Activated naive CD8-positive, alpha-beta T cell treated with anti-CD3 and anti-CD28 coated beads, Interleukin-2, amount 10 ng/mL, durations not matched to agents 7 days and 5 days (primary cell): ENCODE measurements at regions not wholly inside any gene's neighbourhood (a gene's known extent, or its start where the extent isn't known, plus 50 kb on each side); places are given as distances from the start of the nearest gene placed in this dataset.
"Not testable (repeated sequence)": the region's sequence is repeated elsewhere in the genome, so short reads cannot be mapped to it uniquely, and the experiment has no call there.

Experiments
- ATAC-seq: fragments of 150-1000 bp; cut with Tn5 transposase; one replicate; pipeline ENCODE4 v1.10.0; 2021; ENCODE audit warnings: low read depth, moderate library complexity
- POLR2A ChIA-PET: fragments of 350-600 bp; sonication (Branson Sonifier 250); formaldehyde crosslinking; loops from one replicate; lab custom pipeline; 2021; ENCODE audit warnings: antibody characterized with exemption; lab: Charles Lee
- DNase-seq: peaks from one replicate; pipeline ENCODE4 v3.0.0; 2021
- H3K27ac Mint-ChIP-seq: one replicate; pipeline ENCODE4 v1.8.0; 2022; ENCODE audit warnings: mild to moderate bottlenecking, mixed read lengths
- H3K27me3 Mint-ChIP-seq: one replicate; pipeline ENCODE4 v1.8.0; 2022; ENCODE audit warnings: mild to moderate bottlenecking, moderate library complexity, mixed read lengths
- H3K36me3 Mint-ChIP-seq: one replicate; pipeline ENCODE4 v1.8.0; 2021; ENCODE audit warnings: mild to moderate bottlenecking, mixed read lengths
- H3K4me1 Mint-ChIP-seq: one replicate; pipeline ENCODE4 v1.8.0; 2021; ENCODE audit warnings: mixed read lengths
- H3K4me3 Mint-ChIP-seq: one replicate; pipeline ENCODE4 v1.8.0; 2022; ENCODE audit warnings: mild to moderate bottlenecking, moderate library complexity, mixed read lengths
- H3K9me3 Mint-ChIP-seq: one replicate; pipeline ENCODE4 v1.8.0; 2021; ENCODE audit warnings: mixed read lengths

- Mint-ChIP-seq H3K4me1 (no peaks in the 10 kb centered on the region), H3K36me3 (no peaks in the 10 kb centered on the region), H3K27me3 (no peaks in the 10 kb centered on the region), H3K4me3 (no peak overlapping the region), H3K27ac (no peak overlapping the region), H3K9me3 (no peaks in the 10 kb centered on the region)
- ATAC-seq, result no peak
- no peak for DNase-seq
- POLR2A ChIA-PET, result no interaction called here
These were observed 886.2 kb downstream of the UQCRFS1 start for GRCh38 chr19:28326746-28327145.

DNA sequence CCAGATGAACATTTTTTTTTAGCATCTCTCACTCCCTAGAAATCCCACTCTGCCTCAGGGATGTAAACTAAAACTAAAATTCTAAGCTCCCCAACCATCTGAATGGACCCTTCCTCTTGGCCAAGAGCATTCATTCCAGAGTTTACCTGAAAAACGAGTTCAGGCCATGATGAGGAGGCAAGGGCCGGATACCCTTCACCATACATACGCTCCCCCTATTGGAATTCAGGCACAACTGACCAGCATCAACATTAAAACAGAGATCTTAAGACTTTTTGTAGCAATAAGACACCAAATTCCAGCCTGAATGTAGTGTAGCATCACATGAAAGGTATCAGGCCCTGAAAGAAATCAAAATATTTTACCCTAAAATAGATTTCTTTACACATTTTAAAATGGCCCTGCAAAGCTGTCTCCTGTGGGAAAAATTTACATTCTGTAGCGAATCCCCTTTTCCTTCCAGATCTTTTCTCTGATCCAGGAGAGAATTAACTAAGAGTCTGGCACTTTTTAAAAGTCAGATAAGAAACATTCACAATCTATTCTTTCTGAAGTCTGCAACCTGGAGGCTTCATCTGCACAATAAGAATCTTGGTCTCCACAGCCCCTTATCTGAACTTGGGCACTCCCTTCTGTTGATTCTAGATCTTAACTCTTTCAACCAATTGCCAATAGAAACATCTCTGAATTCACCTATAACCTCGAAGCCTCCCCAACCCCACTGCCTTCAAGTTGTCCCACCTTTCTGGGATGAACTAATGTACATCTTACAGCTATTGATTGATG lies 888.5 kb downstream of the UQCRFS1 start:
- Mint-ChIP-seq H3K4me1 (no peaks in the 10 kb centered on the region), H3K27ac (no peak overlapping the region), H3K4me3 (no peak overlapping the region), H3K36me3 (no peaks in the 10 kb centered on the region), H3K27me3 (no peaks in the 10 kb centered on the region), H3K9me3 (no peaks in the 10 kb centered on the region)
- POLR2A ChIA-PET, result no interaction called here
- DNase-seq, result no peak
- ATAC-seq, result no peak

DNA sequence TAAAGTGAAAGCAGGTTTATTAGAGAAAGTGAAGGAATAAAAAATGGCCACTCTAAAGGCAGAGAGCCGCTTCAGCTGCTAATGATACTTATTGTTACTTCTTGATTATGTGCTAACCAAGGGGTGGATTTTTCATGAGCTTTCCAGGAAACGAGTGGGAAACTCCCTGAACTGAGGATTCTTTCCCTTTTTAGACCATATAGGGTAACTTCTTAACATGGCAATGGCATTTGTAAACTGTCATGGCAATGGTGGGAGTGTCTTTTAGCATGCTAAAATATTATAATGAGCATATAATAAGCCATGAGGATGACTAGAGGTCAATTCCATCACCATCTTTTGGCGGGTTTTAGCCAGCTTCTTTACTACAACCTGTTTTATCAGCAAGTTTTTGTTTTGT lies 890.0 kb downstream of the UQCRFS1 start:
- Mint-ChIP-seq H3K9me3 (no peaks in the 10 kb centered on the region), H3K4me3 (no peak overlapping the region), H3K4me1 (no peaks in the 10 kb centered on the region), H3K27me3 (no peaks in the 10 kb centered on the region), H3K36me3 (no peaks in the 10 kb centered on the region), H3K27ac (no peak overlapping the region)
- DNase-seq (no peak), ATAC-seq (no peak)
- POLR2A ChIA-PET, result no interaction called here

DNA sequence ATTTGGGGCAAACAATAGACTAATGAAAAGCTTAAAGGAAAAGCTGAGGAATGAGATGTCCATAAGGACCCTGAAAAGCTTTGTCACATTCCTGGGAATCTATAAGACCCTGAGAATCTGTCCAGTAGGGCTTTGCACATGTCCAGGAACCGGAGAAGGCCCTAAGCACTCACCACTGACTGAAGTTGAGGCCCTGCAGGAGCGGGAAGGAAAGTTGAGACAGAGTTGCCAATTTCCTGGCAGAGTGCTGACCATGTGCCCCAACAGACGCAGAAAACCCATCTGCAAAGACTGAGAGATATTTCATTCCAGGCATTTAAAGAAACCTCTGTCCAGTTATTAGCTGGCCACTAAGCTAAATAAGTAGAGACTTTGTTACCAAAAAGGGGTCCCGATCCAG lies 890.5 kb downstream of the UQCRFS1 start:
- Mint-ChIP-seq H3K27me3 (no peaks in the 10 kb centered on the region), H3K9me3 (no peaks in the 10 kb centered on the region), H3K36me3 (no peaks in the 10 kb centered on the region), H3K27ac (no peak overlapping the region), H3K4me1 (no peaks in the 10 kb centered on the region), H3K4me3 (no peak overlapping the region)
- ATAC-seq, result no peak
- no peak for DNase-seq
- POLR2A ChIA-PET, result no interaction called here

- no peak overlapping the region for H3K4me3 Mint-ChIP-seq
- POLR2A ChIA-PET, result no interaction called here
These were observed 893.0 kb downstream of the UQCRFS1 start for GRCh38 chr19:28319918-28320317.

GRCh38 chr19:28319227-28319626 lies 893.7 kb downstream of the UQCRFS1 start:
- POLR2A ChIA-PET, result no interaction called here
- no peaks in the 10 kb centered on the region for H3K36me3 Mint-ChIP-seq
- no peak for DNase-seq
- no peaks in the 10 kb centered on the region for H3K4me1 Mint-ChIP-seq
- peaks cover 1% of the 10 kb centered on the region for H3K9me3 Mint-ChIP-seq
- no peaks in the 10 kb centered on the region for H3K27me3 Mint-ChIP-seq
- no peak overlapping the region for H3K4me3 Mint-ChIP-seq
- no peak overlapping the region for H3K27ac Mint-ChIP-seq
- ATAC-seq, result no peak

More at GRCh38 chr19:28319918-28320317, 893.0 kb downstream of the UQCRFS1 start:
- DNase-seq (no peak), ATAC-seq (no peak)
- Mint-ChIP-seq H3K27me3 (no peaks in the 10 kb centered on the region), H3K36me3 (no peaks in the 10 kb centered on the region), H3K9me3 (peaks cover 1% of the 10 kb centered on the region), H3K27ac (no peak overlapping the region), H3K4me1 (no peaks in the 10 kb centered on the region)

DNA sequence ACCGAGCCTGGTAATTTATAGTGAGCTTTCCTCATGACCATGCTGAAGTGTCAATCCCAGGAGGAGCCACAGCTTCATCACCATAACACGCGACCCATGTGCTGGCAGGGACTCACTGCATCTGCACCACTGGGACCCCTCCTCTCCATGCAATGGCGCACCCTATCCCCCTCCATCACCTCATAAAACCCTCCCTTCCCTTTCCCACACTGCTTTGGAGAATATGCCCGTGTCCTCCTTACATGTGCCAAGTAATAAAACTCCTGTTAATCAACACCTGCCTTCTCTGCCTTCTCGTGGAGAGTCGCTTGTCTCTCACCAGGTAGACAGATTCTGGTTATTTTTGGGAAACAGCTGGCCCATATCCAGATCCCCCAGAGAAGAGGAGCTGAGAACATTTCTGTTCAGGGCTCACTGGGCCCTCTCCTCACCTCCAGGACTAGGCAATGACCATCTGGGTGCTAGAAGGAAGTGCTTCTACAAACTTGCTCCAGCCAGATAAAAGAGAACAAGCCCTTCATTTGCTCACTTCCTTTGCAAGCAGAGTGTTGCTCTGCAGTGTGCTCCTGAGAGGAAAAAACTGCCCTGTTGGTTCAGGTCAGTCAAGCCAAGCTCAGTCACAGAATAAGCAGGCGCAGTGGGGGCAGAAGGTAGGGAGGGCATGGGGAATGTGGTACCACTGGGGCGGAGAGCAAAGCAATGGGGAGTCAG lies 894.3 kb downstream of the UQCRFS1 start:
- H3K4me3 Mint-ChIP-seq, result no peak overlapping the region
- no peaks in the 10 kb centered on the region for H3K27me3 Mint-ChIP-seq
- no peaks in the 10 kb centered on the region for H3K36me3 Mint-ChIP-seq
- no peak for ATAC-seq
- no peaks in the 10 kb centered on the region for H3K4me1 Mint-ChIP-seq
- H3K27ac Mint-ChIP-seq, result no peak overlapping the region
- POLR2A ChIA-PET, result no interaction called here
- peaks cover 1% of the 10 kb centered on the region for H3K9me3 Mint-ChIP-seq
- DNase-seq, result no peak

- Mint-ChIP-seq H3K4me1 (no peaks in the 10 kb centered on the region), H3K4me3 (no peak overlapping the region), H3K9me3 (peaks cover 1% of the 10 kb centered on the region), H3K27me3 (no peaks in the 10 kb centered on the region), H3K27ac (no peak overlapping the region), H3K36me3 (no peaks in the 10 kb centered on the region)
- ATAC-seq, result no peak
- POLR2A ChIA-PET, result no interaction called here
- DNase-seq, result no peak
These were observed 896.5 kb downstream of the UQCRFS1 start for GRCh38 chr19:28316464-28316863.

DNA sequence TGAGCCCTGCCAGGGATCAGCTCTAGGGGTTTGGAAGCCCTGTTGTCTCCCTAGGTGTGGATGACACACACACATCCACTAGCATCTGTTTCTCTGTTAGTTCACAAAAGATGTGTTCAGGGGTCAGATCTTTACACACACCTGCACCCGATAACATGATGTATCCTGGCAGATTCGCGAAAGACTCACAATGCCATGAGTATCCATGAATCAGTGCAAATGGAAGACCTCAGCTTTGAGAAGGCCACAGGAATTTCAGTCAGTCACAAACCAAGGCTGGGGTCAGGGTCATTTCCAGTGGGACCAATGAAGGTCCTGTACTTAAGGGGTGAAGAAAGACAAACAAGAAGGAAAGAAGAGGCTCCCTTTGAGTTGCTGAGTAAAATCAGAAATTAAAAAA lies 898.2 kb downstream of the UQCRFS1 start:
- POLR2A ChIA-PET, result no interaction called here
- Mint-ChIP-seq H3K36me3 (no peaks in the 10 kb centered on the region), H3K27ac (no peak overlapping the region), H3K27me3 (no peaks in the 10 kb centered on the region), H3K4me1 (no peaks in the 10 kb centered on the region), H3K9me3 (peaks cover 1% of the 10 kb centered on the region), H3K4me3 (no peak overlapping the region)
- DNase-seq (no peak), ATAC-seq (no peak)

- POLR2A ChIA-PET, result no interaction called here
- Mint-ChIP-seq H3K9me3 (peaks cover 1% of the 10 kb centered on the region), H3K27ac (no peak overlapping the region), H3K4me3 (no peak overlapping the region), H3K27me3 (no peaks in the 10 kb centered on the region), H3K36me3 (no peaks in the 10 kb centered on the region), H3K4me1 (no peaks in the 10 kb centered on the region)
- ATAC-seq, result no peak
- no peak for DNase-seq
These were observed 898.7 kb downstream of the UQCRFS1 start for GRCh38 chr19:28314287-28314686.

- ATAC-seq (no peak), DNase-seq (no peak)
- Mint-ChIP-seq H3K4me3 (no peak overlapping the region), H3K27me3 (no peaks in the 10 kb centered on the region), H3K36me3 (no peaks in the 10 kb centered on the region), H3K27ac (no peak overlapping the region), H3K4me1 (no peaks in the 10 kb centered on the region), H3K9me3 (peaks cover 1% of the 10 kb centered on the region)
- POLR2A ChIA-PET, result no interaction called here
These were observed 899.3 kb downstream of the UQCRFS1 start for GRCh38 chr19:28313633-28314032.

GRCh38 chr19:28312269-28312668 lies 900.7 kb downstream of the UQCRFS1 start:
- Mint-ChIP-seq H3K27me3 (no peaks in the 10 kb centered on the region), H3K4me3 (no peak overlapping the region), H3K9me3 (peaks cover 3% of the 10 kb centered on the region), H3K36me3 (no peaks in the 10 kb centered on the region), H3K27ac (no peak overlapping the region), H3K4me1 (no peaks in the 10 kb centered on the region)
- ATAC-seq (no peak), DNase-seq (no peak)
- POLR2A ChIA-PET, result interaction anchor here (0.6 kb wide), 1 partner anchor 475 kb away, joined by 3 read pairs; no protein-coding TSS in a partner anchor

GRCh38 chr19:28310829-28311228 lies 902.1 kb downstream of the UQCRFS1 start:
- H3K27ac Mint-ChIP-seq, ATAC-seq, DNase-seq, H3K4me1 Mint-ChIP-seq, POLR2A ChIA-PET, H3K4me3 Mint-ChIP-seq, H3K27me3 Mint-ChIP-seq, H3K9me3 Mint-ChIP-seq, H3K36me3 Mint-ChIP-seq: not testable (repeated sequence)

GRCh38 chr19:28309070-28309469 lies 903.9 kb downstream of the UQCRFS1 start:
- DNase-seq (no peak), ATAC-seq (no peak)
- H3K9me3 Mint-ChIP-seq, result peaks cover 3% of the 10 kb centered on the region
- no peaks in the 10 kb centered on the region for H3K27me3 Mint-ChIP-seq
- H3K27ac Mint-ChIP-seq, result no peak overlapping the region
- POLR2A ChIA-PET, result no interaction called here
- no peaks in the 10 kb centered on the region for H3K36me3 Mint-ChIP-seq
- no peak overlapping the region for H3K4me3 Mint-ChIP-seq
- no peaks in the 10 kb centered on the region for H3K4me1 Mint-ChIP-seq
